ENCODE measurements at regions not wholly inside any gene's neighbourhood (a gene's known extent, or its start where the extent isn't known, plus 50 kb on each side); places are given as distances from the start of the nearest gene placed in this dataset.

GRCh38 chr16:87171723-87172122, 145.5 kb downstream of the C16orf95 start:
- TF ChIP-seq CTCF (conservative IDR thresholded peaks at IDR 0.05 in 1 of 2, IDR thresholded peaks at IDR 0.05 in 1 of 2; ENCODE audit: low read depth in 1 of 2, low read length in 2 of 2) (no peak), EZH2 (IDR thresholded peaks at IDR 0.05; ENCODE audit: low read length, missing control alignments) (no peak)
